HPDE6-E6E7 (cell line): ENCODE measurements at regions not wholly inside any gene's neighbourhood (a gene's known extent, or its start where the extent isn't known, plus 50 kb on each side); places are given as distances from the start of the nearest gene placed in this dataset.

Experiments
- DNase-seq: peaks from one replicate; pipeline ENCODE4 v3.0.0; 2011; ENCODE audit warnings: missing footprints; ENCODE audit errors: extremely low spot score

GRCh38 chr10:58885146-58885545 lies 291.3 kb upstream of the PHYHIPL start:
- no peak for DNase-seq

DNA sequence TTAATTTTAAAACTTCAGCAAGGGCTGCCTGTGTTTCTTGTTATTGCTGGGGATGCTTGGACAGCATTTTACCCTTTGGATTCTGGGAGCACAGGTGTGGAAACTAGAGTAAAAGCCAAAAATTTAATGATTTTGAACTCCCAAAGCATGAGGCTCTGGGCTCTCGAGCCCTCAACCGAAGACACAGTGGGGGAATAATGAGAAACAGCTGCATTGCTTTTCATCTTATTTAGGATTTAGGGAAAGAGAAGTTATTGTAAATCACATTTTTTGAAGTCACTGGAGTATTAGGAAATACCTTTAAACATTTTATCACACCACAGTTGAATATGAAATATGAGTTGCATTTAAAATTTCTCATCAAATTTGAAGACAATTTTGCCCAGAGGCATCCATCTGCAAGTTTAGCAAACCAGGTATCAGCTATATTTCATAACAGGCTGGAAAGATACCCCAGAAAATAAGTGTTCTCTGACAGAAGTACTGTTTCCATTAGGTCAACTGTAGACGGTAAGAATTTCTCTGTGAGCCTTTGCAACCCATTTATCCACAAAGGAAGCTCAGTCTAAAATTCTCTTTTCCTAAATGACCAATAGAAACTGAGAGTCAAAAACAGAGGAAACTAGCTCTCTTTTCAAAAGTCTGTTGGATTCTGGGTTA lies 290.6 kb upstream of the PHYHIPL start:
- no peak for DNase-seq

DNA sequence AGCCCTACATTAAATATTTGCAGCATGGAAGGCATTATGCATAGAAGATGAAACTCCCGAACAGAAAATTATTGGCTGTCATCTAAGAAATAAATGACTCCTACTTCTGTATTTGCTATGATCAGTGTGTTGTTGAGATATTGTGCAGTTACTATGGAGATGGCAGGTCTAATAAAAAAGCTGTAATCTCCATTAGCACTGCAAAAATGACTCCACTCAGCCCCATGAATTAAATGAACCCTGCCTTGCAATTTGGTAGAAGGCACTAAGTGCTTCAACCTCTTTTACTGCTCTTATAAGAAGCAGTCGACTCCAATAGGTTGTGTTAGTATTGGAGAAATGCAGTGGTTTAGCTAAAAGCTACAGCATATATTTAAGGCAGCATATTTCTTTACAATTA lies 290.0 kb upstream of the PHYHIPL start:
- DNase-seq = no peak

DNA sequence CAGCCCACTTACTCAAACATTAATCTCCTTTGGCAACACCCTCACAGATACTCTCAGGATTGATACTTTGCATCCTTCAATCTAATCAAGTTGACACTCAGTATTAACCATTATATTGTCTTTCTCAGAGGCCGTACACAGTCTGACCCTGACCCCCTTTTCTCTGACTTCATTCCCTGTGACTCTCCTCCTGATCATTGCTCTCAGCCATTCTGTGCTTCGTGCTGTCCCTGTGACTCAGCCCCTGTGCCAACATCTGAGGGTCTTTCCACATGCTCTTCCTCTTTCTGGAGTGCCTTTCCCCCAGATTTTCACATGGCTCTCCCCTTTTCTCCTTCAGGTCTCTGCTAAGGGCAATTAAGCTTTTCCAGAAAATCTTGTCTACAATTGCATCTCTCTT lies 289.0 kb upstream of the PHYHIPL start:
- DNase-seq = no peak

- DNase-seq = no peak
Observed at GRCh38 chr10:58888957-58889356, 287.5 kb upstream of the PHYHIPL start.

DNA sequence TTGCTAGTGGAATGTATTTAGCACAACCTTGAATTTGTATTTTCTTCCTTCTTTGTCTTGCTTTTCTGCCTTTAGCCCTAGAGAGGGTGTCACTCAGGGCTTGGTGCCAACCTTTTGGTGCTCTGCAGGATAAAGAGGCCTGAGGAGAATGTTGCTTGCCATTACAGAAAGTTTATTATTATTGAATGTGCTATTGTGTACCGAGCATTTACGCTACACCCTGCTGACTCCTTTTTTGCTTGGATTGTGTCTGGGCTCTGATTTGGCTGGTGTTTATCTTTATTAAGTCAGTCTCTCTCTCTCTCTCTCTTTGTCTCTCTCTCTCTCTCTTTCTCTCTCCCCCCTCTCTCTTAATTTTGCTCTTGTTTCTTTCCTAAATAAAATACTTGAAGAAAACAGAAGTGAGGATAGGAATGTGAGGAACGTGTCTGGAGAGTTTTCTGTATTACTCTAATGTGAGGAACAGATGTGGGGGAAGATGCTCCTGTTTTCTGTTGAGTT lies 284.4 kb upstream of the PHYHIPL start:
- no peak for DNase-seq

GRCh38 chr10:58894929-58895328 lies 281.5 kb upstream of the PHYHIPL start:
- no peak for DNase-seq

- DNase-seq = no peak
Observed at GRCh38 chr10:58896229-58896628, 280.2 kb upstream of the PHYHIPL start.

- no peak for DNase-seq
Observed at GRCh38 chr10:58897236-58897635, 279.2 kb upstream of the PHYHIPL start.

GRCh38 chr10:58897708-58898107 lies 278.7 kb upstream of the PHYHIPL start:
- no peak for DNase-seq

DNA sequence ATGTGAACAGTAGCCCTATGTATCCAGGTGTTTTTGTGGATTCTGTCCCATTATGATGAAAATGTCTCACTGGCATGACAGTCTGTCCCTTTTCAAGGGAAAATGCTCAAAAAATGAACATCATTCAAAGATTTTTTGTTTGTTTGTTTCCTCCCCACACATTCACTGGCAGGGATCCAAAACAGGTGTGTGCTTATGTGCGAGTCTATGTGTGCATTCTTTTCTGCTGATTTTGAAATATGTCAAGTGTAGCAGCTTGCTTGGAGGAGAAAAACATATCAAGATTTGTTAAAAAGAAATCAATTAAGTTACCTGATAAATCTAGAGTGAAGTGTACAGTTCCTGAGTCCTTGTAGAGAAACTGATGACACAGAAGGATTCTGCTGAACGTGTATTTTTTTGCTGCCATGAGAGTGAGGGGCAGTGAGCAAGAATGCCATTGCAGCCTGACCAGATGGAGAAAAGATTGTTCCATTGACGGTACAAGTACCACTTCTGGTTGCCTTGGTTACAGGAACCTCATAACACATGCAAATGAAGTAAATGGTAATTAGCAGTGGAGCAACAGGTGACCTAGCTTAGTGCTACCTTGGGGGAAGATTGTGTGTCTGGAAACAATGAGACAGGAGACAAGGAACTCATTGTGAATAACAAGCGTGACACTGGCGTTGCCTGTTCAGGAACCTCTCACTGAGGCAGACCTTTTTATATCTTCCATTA lies 277.4 kb upstream of the PHYHIPL start:
- no peak for DNase-seq

GRCh38 chr10:58901092-58901646 lies 275.3 kb upstream of the PHYHIPL start:
- no peak for DNase-seq

GRCh38 chr10:58903071-58903470 lies 273.4 kb upstream of the PHYHIPL start:
- DNase-seq = no peak

- no peak for DNase-seq
Observed at GRCh38 chr10:58909881-58910280, 266.6 kb upstream of the PHYHIPL start.

DNA sequence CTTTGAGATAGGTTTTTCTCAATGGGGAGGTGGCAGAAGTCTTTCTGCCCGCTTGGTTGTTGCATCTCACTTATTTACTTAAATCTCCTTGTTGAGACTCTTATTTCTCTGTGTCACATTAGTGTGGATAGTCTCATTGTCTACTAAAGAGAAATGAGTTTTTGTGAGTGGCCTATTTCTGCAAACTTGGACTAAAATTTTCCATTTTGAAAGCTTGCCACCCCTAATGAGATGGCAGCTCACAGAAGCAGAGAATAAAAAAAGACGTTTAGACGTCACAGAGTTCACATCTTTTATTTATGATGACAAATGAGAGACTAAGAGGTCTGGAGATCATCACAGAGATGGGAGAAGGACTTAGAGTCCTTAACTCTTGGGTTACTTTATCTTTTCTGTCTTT lies 262.7 kb upstream of the PHYHIPL start:
- DNase-seq = no peak

DNA sequence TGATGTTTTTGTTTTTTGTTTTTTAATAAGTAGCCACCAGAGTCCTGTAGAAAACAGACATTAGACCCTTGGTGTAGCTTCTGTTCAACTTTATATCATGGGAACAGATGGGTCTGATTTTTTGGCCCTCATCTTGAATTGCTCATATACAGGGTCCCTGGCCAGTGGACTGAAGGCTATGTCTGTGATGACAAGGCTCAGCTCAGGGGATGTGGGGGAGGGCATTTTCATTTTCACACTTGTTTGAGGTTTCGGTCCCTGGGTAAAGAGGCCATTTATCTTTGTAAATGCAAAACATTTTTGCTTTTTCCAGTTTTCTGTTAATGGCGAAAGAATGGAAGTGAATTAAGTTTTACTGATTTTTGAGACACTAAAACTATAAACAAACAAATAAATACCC lies 257.6 kb upstream of the PHYHIPL start:
- no peak for DNase-seq

GRCh38 chr10:58919927-58920654 lies 256.4 kb upstream of the PHYHIPL start:
- DNase-seq = peak; percentile 89

- no peak for DNase-seq
Observed at GRCh38 chr10:58920655-58921003, 255.8 kb upstream of the PHYHIPL start.

GRCh38 chr10:58921421-58921855 lies 255.0 kb upstream of the PHYHIPL start:
- no peak for DNase-seq

DNA sequence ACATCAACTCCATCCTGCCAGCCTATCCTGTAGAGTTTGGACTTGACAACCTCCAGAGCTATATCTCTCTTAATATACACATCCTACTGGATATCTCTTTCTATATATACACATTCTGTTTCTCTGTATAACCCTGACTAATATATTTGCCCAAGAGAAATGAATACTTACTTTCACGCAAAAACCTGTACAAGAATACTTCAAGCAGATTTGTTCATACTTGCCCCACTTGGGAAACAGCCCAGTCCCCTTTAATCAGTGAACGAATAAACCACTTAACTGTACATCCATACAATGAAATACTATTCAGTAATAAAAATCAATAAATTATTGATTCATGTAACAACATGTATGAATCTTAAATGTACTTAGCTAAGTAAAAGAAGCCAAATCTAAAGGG lies 251.1 kb upstream of the PHYHIPL start:
- DNase-seq = no peak

GRCh38 chr10:58930500-58930899 lies 245.9 kb upstream of the PHYHIPL start:
- no peak for DNase-seq

GRCh38 chr10:58932126-58932525 lies 244.3 kb upstream of the PHYHIPL start:
- no peak for DNase-seq
